Neutrophil (primary cell): ENCODE measurements at regions not wholly inside any gene's neighbourhood (a gene's known extent, or its start where the extent isn't known, plus 50 kb on each side); places are given as distances from the start of the nearest gene placed in this dataset.

Experiments used
- H3K27ac ChIP-seq: fragments of 200-600 bp; sonication (generic); 2 replicates; pipeline ENCODE4 v1.5.1; 2016; ENCODE audit warnings: mild to moderate bottlenecking, moderate library complexity
- H3K27me3 ChIP-seq: fragments of 200-600 bp; sonication (generic); 2 replicates; pipeline ENCODE4 v1.6.0; 2016; ENCODE audit warnings: mild to moderate bottlenecking
- H3K36me3 ChIP-seq: fragments of 200-600 bp; sonication (generic); 2 replicates; pipeline ENCODE4 v1.5.1; 2017
- H3K4me1 ChIP-seq, 2 experiments: fragments of 200-600 bp in 1 of 2; sonication (generic) in 1 of 2; 1 replicate in 1 of 2; 2 replicates in 1 of 2; pipeline versions ENCODE4 v1.5.1 to v1.6.1; 2013 to 2016; ENCODE audit warnings: low read depth in 1 of 2, low read length in 1 of 2, mild to moderate bottlenecking in 1 of 2, moderate library complexity in 1 of 2; ENCODE audit not compliant: control insufficient read depth in 1 of 2, insufficient read depth in 1 of 2
- H3K4me3 ChIP-seq, 2 experiments: fragments of 200-600 bp in 1 of 2; sonication (generic) in 1 of 2; 1 replicate in 1 of 2; 2 replicates in 1 of 2; pipeline ENCODE4 v1.5.1; 2013 to 2016; ENCODE audit warnings: low read depth in 1 of 2, low read length in 1 of 2, mild to moderate bottlenecking in 1 of 2, moderate library complexity in 1 of 2
- H3K9me3 ChIP-seq: fragments of 200-600 bp; sonication (generic); 2 replicates; pipeline ENCODE4 v1.5.1; 2016
- CTCF ChIP-seq: fragments of 200-600 bp; sonication (generic); IDR thresholded peaks from 2 replicates; pipeline ENCODE4 v1.5.1; 2016; ENCODE audit warnings: antibody characterized with exemption

GRCh38 chr2:235300368-235301201 lies 193.3 kb upstream of the AGAP1 start:
- Histone ChIP-seq H3K4me1 (no peaks in the 10 kb centered on the region), H3K4me3 (no peak overlapping the region), H3K27me3 (no peaks in the 10 kb centered on the region), H3K9me3 (no peaks in the 10 kb centered on the region), H3K27ac (no peak overlapping the region), H3K36me3 (no peaks in the 10 kb centered on the region)
- TF ChIP-seq CTCF, result no peak

DNA sequence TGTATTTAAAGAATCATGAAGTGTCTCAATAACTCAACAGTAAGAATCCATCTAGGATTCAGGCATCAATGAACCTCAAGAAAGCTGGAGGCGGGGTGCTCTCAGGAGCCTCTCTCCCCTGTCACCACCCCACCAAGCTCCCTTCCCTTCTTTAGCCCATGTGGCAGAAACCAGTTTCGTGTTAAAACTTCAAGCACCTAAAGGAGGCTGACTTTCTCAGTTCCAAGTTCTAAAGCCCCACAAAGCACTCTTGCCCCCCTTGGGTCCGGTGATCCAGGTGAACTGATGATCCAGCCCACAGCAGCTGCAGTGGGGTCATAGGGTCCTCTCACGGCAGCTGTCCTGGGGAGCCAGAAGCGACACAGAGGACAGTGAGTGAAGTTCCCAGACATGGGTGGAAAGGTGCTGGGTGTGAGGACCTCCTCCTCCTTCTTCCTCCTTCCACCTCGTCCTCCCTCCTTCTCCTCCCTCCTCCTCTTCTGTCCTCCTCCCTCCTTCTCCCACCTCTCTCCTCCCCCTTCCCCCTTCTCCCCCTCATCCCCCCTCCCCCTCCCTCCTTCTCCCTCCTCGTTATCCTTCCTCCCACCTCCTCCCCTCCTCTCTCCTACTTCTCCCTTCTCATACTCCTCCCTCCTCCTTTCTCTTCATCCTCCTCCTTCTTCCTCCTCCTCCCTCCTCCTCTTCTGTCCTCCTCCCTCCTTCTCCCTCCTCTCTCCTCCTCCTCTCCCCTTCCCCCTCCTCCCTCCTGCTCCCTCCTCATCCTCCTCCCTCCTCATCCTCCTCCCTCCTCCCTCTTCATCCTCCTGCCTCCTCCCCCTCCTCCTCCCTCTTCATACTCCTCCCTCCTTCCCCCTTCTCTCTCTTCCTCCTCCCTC lies 192.4 kb upstream of the AGAP1 start:
- no peak for TF ChIP-seq CTCF
- Histone ChIP-seq H3K4me1 (no peaks in the 10 kb centered on the region), H3K9me3 (no peaks in the 10 kb centered on the region), H3K4me3 (no peak overlapping the region), H3K36me3 (no peaks in the 10 kb centered on the region), H3K27me3 (no peaks in the 10 kb centered on the region), H3K27ac (no peak overlapping the region)

DNA sequence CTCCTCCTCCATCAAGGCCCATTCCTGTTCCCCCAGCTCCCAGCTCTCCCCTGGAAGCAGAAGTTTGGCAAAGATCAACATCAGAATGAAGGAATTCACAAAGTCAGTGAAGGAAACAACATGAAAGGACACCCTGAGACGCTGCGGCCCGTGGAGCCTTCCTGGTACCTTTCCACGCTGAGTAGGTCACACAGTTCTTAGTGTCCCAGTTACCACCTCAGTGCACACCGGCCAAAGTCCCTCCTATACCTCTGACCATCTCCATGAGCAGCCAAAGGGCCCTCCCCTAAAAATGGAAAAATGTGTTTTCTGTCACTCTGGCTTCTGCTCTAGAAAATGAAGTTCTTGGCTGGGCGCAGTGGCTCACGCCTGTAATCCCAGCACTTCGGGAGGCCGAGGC lies 191.6 kb upstream of the AGAP1 start:
- no peak for TF ChIP-seq CTCF
- Histone ChIP-seq H3K9me3 (no peaks in the 10 kb centered on the region), H3K4me1 (no peaks in the 10 kb centered on the region), H3K27ac (no peak overlapping the region), H3K27me3 (no peaks in the 10 kb centered on the region), H3K4me3 (no peak overlapping the region), H3K36me3 (no peaks in the 10 kb centered on the region)

DNA sequence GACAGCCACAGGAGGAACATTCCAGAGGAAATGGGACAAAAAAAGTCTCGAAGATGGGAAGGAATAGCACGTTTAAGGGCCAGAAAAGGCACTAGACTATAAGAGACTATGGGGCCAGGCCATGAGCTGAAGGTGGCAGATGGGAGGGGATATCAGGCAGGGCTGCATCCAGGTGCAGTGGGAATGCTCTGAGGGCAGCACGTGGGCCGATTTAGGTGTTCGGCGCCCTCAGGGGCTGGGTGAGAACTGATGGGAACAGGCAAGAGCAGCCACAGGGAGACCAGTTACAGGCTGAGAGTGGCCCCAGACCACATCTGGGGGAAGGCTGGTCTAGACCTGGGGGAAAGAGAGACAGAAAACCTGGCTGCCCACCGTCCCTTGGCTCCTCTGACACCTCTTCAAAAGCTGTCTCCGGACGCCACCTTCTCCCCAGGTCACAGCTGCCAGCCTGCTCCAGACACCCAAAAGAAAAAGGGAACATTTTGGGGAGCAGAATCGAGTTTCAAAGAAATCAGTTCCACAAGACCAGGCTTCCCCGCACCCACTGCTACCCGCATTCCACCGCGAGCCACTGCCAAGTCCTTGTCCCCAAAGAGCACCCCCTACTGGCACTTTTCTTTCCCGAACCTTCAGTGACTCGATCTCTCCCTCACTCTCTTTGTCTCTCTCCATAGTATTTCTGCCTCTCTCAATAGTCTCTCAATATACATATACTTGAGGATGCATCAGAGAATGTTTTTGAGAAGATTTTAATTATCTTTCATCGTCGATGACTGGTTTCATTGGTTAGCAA lies 190.1 kb upstream of the AGAP1 start:
- Histone ChIP-seq H3K27me3 (no peaks in the 10 kb centered on the region), H3K4me1 (no peaks in the 10 kb centered on the region)
- TF ChIP-seq CTCF, result no peak

GRCh38 chr2:235305678-235306077 lies 188.2 kb upstream of the AGAP1 start:
- Histone ChIP-seq H3K36me3 (no peaks in the 10 kb centered on the region), H3K4me3 (no peak overlapping the region)
- no peak for TF ChIP-seq CTCF

More for the DNA sequence above, 190.1 kb upstream of the AGAP1 start:
- no peak overlapping the region for H3K4me3 ChIP-seq
- H3K27ac ChIP-seq, result no peak overlapping the region
- H3K9me3 ChIP-seq, result no peaks in the 10 kb centered on the region
- H3K36me3 ChIP-seq, result no peaks in the 10 kb centered on the region

More at GRCh38 chr2:235305678-235306077, 188.2 kb upstream of the AGAP1 start:
- Histone ChIP-seq H3K27me3 (no peaks in the 10 kb centered on the region), H3K4me1 (no peaks in the 10 kb centered on the region), H3K9me3 (no peaks in the 10 kb centered on the region), H3K27ac (no peak overlapping the region)
